ENCODE measurements at regions not wholly inside any gene's neighbourhood (a gene's known extent, or its start where the extent isn't known, plus 50 kb on each side); places are given as distances from the start of the nearest gene placed in this dataset.

DNA sequence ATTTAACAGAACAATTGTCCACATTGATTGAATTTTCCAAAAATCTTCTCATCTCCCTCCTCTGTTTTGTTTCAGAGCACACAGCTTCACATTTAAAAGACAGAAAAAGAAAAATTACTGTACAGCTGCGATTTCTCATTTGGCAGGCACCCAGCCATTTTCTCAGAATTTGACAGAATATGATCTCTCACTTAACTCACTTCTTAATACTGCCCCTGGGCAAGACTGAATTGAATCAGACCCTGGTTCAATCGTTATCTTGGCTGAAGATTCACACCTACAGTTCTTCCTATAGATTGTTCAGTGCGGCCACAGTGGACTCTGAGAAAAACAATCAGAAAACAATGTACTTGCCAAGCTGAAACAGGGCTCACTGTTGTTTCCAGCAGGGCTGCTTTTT is 90.2 kb upstream of the LHCGR start:
- DNase-seq: no peak
- Histone ChIP-seq H2BK12ac (ENCODE audit: insufficient read length, low read depth, low read length) (no peak overlapping the region), H3K9ac (ENCODE audit: extremely low read depth, insufficient read length, low read length) (no peak overlapping the region), H2BK20ac (ENCODE audit: low read depth, low read length, poor library complexity, severe bottlenecking) (no peak overlapping the region), H3K18ac (ENCODE audit: insufficient read length, low read depth, low read length) (no peak overlapping the region), H3K79me1 (ENCODE audit: insufficient read depth, low read depth, low read length, poor library complexity, severe bottlenecking) (no peaks in the 10 kb centered on the region), H3K4me1 (ENCODE audit: insufficient read depth, low read length) (no peaks in the 10 kb centered on the region), H3K23ac (ENCODE audit: insufficient read length, low read depth, low read length) (no peak overlapping the region), H4K5ac (ENCODE audit: insufficient read length, low read depth, low read length) (no peak overlapping the region), H2BK120ac (ENCODE audit: low read depth, low read length, poor library complexity, severe bottlenecking) (no peak overlapping the region), H2BK5ac (ENCODE audit: insufficient read length, low read length) (no peak overlapping the region), H3K9me3 (ENCODE audit: control insufficient read depth, low read depth, low read length) (no peaks in the 10 kb centered on the region), H4K20me1 (ENCODE audit: control insufficient read depth, insufficient read depth, insufficient read length) (no peaks in the 10 kb centered on the region), H2BK15ac (ENCODE audit: low read depth, low read length) (no peak overlapping the region), H4K8ac (replicated peaks; ENCODE audit: insufficient read length, low read depth, low read length) (no peak overlapping the region), H2AK5ac (ENCODE audit: insufficient read length, low read length) (no peak overlapping the region), H3K4me2 (ENCODE audit: insufficient read depth, insufficient read length, low read length) (no peak overlapping the region), H3K23me2 (ENCODE audit: insufficient read length, low read depth, low read length, poor library complexity, severe bottlenecking) (no peaks in the 10 kb centered on the region), H3K79me2 (ENCODE audit: insufficient read depth, low read length) (no peaks in the 10 kb centered on the region), H3K56ac (ENCODE audit: insufficient read length, low read depth, low read length) (no peak overlapping the region), H3K27me3 (ENCODE audit: insufficient read depth, low read length) (no peaks in the 10 kb centered on the region), H4K91ac (ENCODE audit: insufficient read length, low read depth, low read length) (no peak overlapping the region), H2AFZ (ENCODE audit: low read length) (no peak overlapping the region), H3T11ph (ENCODE audit: low read length) (no peak overlapping the region), H3K4ac (ENCODE audit: low read depth, low read length) (no peak overlapping the region), H3K14ac (ENCODE audit: insufficient read depth, low read length) (no peak overlapping the region), H3K27ac (ENCODE audit: insufficient read length, low read depth, low read length) (no peak overlapping the region)
- Mint-ChIP-seq H3K36me3 (ENCODE audit: insufficient read depth in 1 of 3, low read depth in 3 of 3) (no peaks in the 10 kb centered on the region; a peak in 1 of 7 replicates), H3K4me3 (no peak overlapping the region), H3K9me3 (no peaks in the 10 kb centered on the region), H3K4me1 (no peaks in the 10 kb centered on the region), H3K27ac (no peak overlapping the region), H3K27me3 (ENCODE audit: low read depth) (no peaks in the 10 kb centered on the region)
- TF ChIP-seq, protein P1, sequence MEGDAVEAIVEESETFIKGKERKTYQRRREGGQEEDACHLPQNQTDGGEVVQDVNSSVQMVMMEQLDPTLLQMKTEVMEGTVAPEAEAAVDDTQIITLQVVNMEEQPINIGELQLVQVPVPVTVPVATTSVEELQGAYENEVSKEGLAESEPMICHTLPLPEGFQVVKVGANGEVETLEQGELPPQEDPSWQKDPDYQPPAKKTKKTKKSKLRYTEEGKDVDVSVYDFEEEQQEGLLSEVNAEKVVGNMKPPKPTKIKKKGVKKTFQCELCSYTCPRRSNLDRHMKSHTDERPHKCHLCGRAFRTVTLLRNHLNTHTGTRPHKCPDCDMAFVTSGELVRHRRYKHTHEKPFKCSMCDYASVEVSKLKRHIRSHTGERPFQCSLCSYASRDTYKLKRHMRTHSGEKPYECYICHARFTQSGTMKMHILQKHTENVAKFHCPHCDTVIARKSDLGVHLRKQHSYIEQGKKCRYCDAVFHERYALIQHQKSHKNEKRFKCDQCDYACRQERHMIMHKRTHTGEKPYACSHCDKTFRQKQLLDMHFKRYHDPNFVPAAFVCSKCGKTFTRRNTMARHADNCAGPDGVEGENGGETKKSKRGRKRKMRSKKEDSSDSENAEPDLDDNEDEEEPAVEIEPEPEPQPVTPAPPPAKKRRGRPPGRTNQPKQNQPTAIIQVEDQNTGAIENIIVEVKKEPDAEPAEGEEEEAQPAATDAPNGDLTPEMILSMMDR (conservative IDR thresholded peaks at IDR 0.05): no peak
- WGBS (ENCODE audit: extremely low coverage, insufficient read length, low lambda C conversion rate): no CpG with 5 or more reads among the region's 3 CpGs
